ENCODE measurements at regions not wholly inside any gene's neighbourhood (a gene's known extent, or its start where the extent isn't known, plus 50 kb on each side); places are given as distances from the start of the nearest gene placed in this dataset.

DNA sequence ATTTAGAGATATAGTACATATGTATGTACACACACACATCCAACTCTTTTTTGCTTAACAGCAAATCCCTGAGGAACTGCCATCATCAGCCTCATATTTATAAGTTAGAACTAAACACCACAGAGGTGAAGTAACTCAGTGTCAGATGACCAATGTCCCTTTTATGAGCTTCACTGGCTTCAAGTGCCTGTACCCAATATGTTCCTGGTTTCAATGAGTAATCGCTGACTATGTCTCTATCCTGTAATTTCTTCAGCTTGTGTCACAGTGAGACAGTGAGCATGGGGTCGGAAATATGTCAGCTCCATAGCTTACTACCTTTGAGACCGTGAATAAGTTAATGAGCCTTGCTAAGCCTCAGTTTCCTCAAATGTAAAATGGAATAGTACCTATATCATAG lies 136.2 kb upstream of the RASGEF1B start:
- TF ChIP-seq, protein P1, sequence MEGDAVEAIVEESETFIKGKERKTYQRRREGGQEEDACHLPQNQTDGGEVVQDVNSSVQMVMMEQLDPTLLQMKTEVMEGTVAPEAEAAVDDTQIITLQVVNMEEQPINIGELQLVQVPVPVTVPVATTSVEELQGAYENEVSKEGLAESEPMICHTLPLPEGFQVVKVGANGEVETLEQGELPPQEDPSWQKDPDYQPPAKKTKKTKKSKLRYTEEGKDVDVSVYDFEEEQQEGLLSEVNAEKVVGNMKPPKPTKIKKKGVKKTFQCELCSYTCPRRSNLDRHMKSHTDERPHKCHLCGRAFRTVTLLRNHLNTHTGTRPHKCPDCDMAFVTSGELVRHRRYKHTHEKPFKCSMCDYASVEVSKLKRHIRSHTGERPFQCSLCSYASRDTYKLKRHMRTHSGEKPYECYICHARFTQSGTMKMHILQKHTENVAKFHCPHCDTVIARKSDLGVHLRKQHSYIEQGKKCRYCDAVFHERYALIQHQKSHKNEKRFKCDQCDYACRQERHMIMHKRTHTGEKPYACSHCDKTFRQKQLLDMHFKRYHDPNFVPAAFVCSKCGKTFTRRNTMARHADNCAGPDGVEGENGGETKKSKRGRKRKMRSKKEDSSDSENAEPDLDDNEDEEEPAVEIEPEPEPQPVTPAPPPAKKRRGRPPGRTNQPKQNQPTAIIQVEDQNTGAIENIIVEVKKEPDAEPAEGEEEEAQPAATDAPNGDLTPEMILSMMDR (IDR thresholded peaks at IDR 0.05) = no peak
- no peak for TF ChIP-seq EZH2 (IDR thresholded peaks at IDR 0.05)
- TF ChIP-seq EZH2phosphoT487 (IDR thresholded peaks at IDR 0.05) = no peak

All from neural progenitor cell (in vitro differentiated cells).